HG03520 (cell line): ENCODE measurements at regions not wholly inside any gene's neighbourhood (a gene's known extent, or its start where the extent isn't known, plus 50 kb on each side); places are given as distances from the start of the nearest gene placed in this dataset.
"Not testable (repeated sequence)": the region's sequence is repeated elsewhere in the genome, so short reads cannot be mapped to it uniquely, and the experiment has no call there.

Source experiments
- ATAC-seq: cut with Tn5 transposase; IDR thresholded peaks from one replicate; pipeline ENCODE4 v1.9.1; 2021; ENCODE audit warnings: mild to moderate bottlenecking, moderate library complexity; ENCODE audit not compliant: unreplicated experiment

- ATAC-seq, result no peak
Observed at GRCh38 chr5:167294882-167295680, 996.4 kb upstream of the WWC1 start.

- no peak for ATAC-seq
Observed at GRCh38 chr5:167295681-167296005, 995.8 kb upstream of the WWC1 start.

GRCh38 chr5:167296066-167296465 lies 995.4 kb upstream of the WWC1 start:
- no peak for ATAC-seq

GRCh38 chr5:167296661-167297060 lies 994.8 kb upstream of the WWC1 start:
- no peak for ATAC-seq

- not testable (repeated sequence) for ATAC-seq
Observed at GRCh38 chr5:167299861-167300260, 991.6 kb upstream of the WWC1 start.

GRCh38 chr5:167303582-167303981 lies 987.9 kb upstream of the WWC1 start:
- ATAC-seq, result no peak

- no peak for ATAC-seq
Observed at GRCh38 chr5:167304834-167305469, 986.5 kb upstream of the WWC1 start.

- no peak for ATAC-seq
Observed at GRCh38 chr5:167305591-167306213, 985.7 kb upstream of the WWC1 start.

- ATAC-seq, result no peak
Observed at GRCh38 chr5:167307042-167307441, 984.4 kb upstream of the WWC1 start.

GRCh38 chr5:167308466-167308865 lies 983.0 kb upstream of the WWC1 start:
- no peak for ATAC-seq

- no peak for ATAC-seq
Observed at GRCh38 chr5:167309941-167310517, 981.4 kb upstream of the WWC1 start.

GRCh38 chr5:167311340-167311739 lies 980.1 kb upstream of the WWC1 start:
- ATAC-seq, result no peak

GRCh38 chr5:167312225-167312624 lies 979.2 kb upstream of the WWC1 start:
- ATAC-seq, result no peak

GRCh38 chr5:167315762-167316161 lies 975.7 kb upstream of the WWC1 start:
- ATAC-seq, result no peak

GRCh38 chr5:167317884-167318283 lies 973.6 kb upstream of the WWC1 start:
- ATAC-seq, result no peak

GRCh38 chr5:167319243-167319642 lies 972.2 kb upstream of the WWC1 start:
- no peak for ATAC-seq

GRCh38 chr5:167320019-167320418 lies 971.4 kb upstream of the WWC1 start:
- ATAC-seq, result no peak

GRCh38 chr5:167332309-167332708 lies 959.1 kb upstream of the WWC1 start:
- ATAC-seq, result no peak

- ATAC-seq, result no peak
Observed at GRCh38 chr5:167336161-167336560, 955.3 kb upstream of the WWC1 start.

GRCh38 chr5:167339205-167339604 lies 952.2 kb upstream of the WWC1 start:
- no peak for ATAC-seq

- ATAC-seq, result no peak
Observed at GRCh38 chr5:167346461-167346860, 945.0 kb upstream of the WWC1 start.
